WTC11 (cell line): ENCODE measurements at regions not wholly inside any gene's neighbourhood (a gene's known extent, or its start where the extent isn't known, plus 50 kb on each side); places are given as distances from the start of the nearest gene placed in this dataset.

ENCODE experiments used
- AR ChIP-seq: fragments of 250-450 bp; sonication (Bioruptor Pico); IDR thresholded peaks from 2 replicates; pipeline ENCODE4 v1.9.0; 2021; ENCODE audit warnings: mild to moderate bottlenecking
- ATF1 ChIP-seq: sonication (generic); formaldehyde crosslinking; IDR thresholded peaks from 2 replicates; pipeline ENCODE4 v1.8.1; 2023; ENCODE audit warnings: mild to moderate bottlenecking, moderate library complexity, missing genetic modification reagents
- ATF3 ChIP-seq: sonication (generic); formaldehyde crosslinking; conservative IDR thresholded peaks from 2 replicates; pipeline ENCODE4 v1.8.1; 2022; ENCODE audit warnings: mild to moderate bottlenecking, missing genetic modification reagents
- CTCF ChIP-seq: fragments of 200-600 bp; IDR thresholded peaks from 2 replicates; pipeline ENCODE4 v1.8.0; 2022; ENCODE audit warnings: antibody characterized with exemption
- ESRRA ChIP-seq: sonication (generic); formaldehyde crosslinking; IDR thresholded peaks from 2 replicates; pipeline ENCODE4 v1.8.1; 2022; ENCODE audit warnings: mild to moderate bottlenecking, missing genetic modification reagents, borderline replicate concordance
- MXD4 ChIP-seq: fragments of 250-450 bp; sonication (Bioruptor Pico); IDR thresholded peaks from 2 replicates; pipeline ENCODE4 v1.8.0; 2021; ENCODE audit warnings: mild to moderate bottlenecking, moderate library complexity, borderline replicate concordance
- NFE2L1 ChIP-seq: sonication (generic); formaldehyde crosslinking; IDR thresholded peaks from 2 replicates; pipeline ENCODE4 v1.8.1; 2023; ENCODE audit warnings: missing genetic modification reagents
- PRRX2 ChIP-seq: fragments of 250-450 bp; sonication (Bioruptor Pico); IDR thresholded peaks from 2 replicates; pipeline ENCODE4 v1.8.0; 2021; ENCODE audit warnings: mild to moderate bottlenecking
- SMAD3 ChIP-seq: sonication (generic); formaldehyde crosslinking; IDR thresholded peaks from 2 replicates; pipeline ENCODE4 v1.8.0; 2022; ENCODE audit warnings: missing genetic modification reagents, mild to moderate bottlenecking, borderline replicate concordance
- STAT6 ChIP-seq: sonication (generic); formaldehyde crosslinking; conservative IDR thresholded peaks from 2 replicates; pipeline ENCODE4 v1.8.1; 2023; ENCODE audit warnings: mild to moderate bottlenecking, low read depth, missing genetic modification reagents, moderate library complexity
- ZMAT4 ChIP-seq: fragments of 250-450 bp; sonication (Bioruptor Pico); IDR thresholded peaks from 2 replicates; pipeline ENCODE4 v1.9.0; 2021; ENCODE audit warnings: mild to moderate bottlenecking
- ZNF512 ChIP-seq: sonication (generic); formaldehyde crosslinking; IDR thresholded peaks from 2 replicates; pipeline ENCODE4 v1.8.1; 2022; ENCODE audit warnings: missing genetic modification reagents, borderline replicate concordance

- TF ChIP-seq ZMAT4 (CRISPR knock-in tag) (no peak), CTCF (no peak), ESRRA (CRISPR knock-in tag) (no peak), NFE2L1 (no peak), ATF1 (CRISPR knock-in tag) (no peak), STAT6 (no peak), SMAD3 (CRISPR knock-in tag) (no peak), AR (no peak), ZNF512 (no peak), ATF3 (CRISPR knock-in tag) (no peak), MXD4 (CRISPR knock-in tag) (no peak), PRRX2 (CRISPR knock-in tag) (no peak)
Observed at GRCh38 chr3:80870476-80871041, 890.9 kb downstream of the GBE1 start.
